Renal cortex interstitium (tissue), 11 donors: ENCODE measurements at regions not wholly inside any gene's neighbourhood (a gene's known extent, or its start where the extent isn't known, plus 50 kb on each side); places are given as distances from the start of the nearest gene placed in this dataset.
A peak's percentile ranks its signal among the peaks of the same experiment; 100 is the strongest.

Experiments
- DNase-seq, 11 donors: peaks; one replicate each; pipeline ENCODE4 v3.0.0-alpha.2; 2013; ENCODE audit warnings: low read depth in 9 of 11, low spot score in 4 of 11; ENCODE audit errors: extremely low read depth in 1 of 11

GRCh38 chr13:72473321-72473720, 254.1 kb downstream of the MZT1 start:
- DNase-seq, result no peak

- no peak for DNase-seq
These were observed 257.5 kb downstream of the MZT1 start for GRCh38 chr13:72469906-72470305.

GRCh38 chr13:72463561-72463960, 263.9 kb downstream of the MZT1 start:
- peak in 2 of 11 donors; percentile 10 to 18 for DNase-seq

- peak in 1 of 11 donors; percentile 25 for DNase-seq
These were observed 264.7 kb downstream of the MZT1 start for GRCh38 chr13:72462726-72463125.

GRCh38 chr13:72462166-72462565, 265.3 kb downstream of the MZT1 start:
- DNase-seq, result no peak

- peak in 4 of 11 donors; percentile 9 to 62 (median 30) for DNase-seq
These were observed 268.7 kb downstream of the MZT1 start for GRCh38 chr13:72458701-72459100.

GRCh38 chr13:72457151-72457550, 270.3 kb downstream of the MZT1 start:
- no peak for DNase-seq

GRCh38 chr13:72456486-72456885, 270.9 kb downstream of the MZT1 start:
- DNase-seq, result no peak

- DNase-seq, result no peak
These were observed 274.3 kb downstream of the MZT1 start for GRCh38 chr13:72453161-72453560.

GRCh38 chr13:72448082-72448481, 279.3 kb downstream of the MZT1 start:
- no peak for DNase-seq

- DNase-seq, result no peak
These were observed 282.4 kb downstream of the MZT1 start for GRCh38 chr13:72444999-72445398.

GRCh38 chr13:72437458-72437857, 290.0 kb downstream of the MZT1 start:
- DNase-seq, result no peak

- no peak for DNase-seq
These were observed 292.2 kb downstream of the MZT1 start for GRCh38 chr13:72435251-72435650.

- DNase-seq, result peak; percentile 10 to 63 (median 28)
These were observed 295.3 kb downstream of the MZT1 start for GRCh38 chr13:72431981-72432682.

- no peak for DNase-seq
These were observed 296.5 kb downstream of the MZT1 start for GRCh38 chr13:72430923-72431322.

GRCh38 chr13:72427757-72428528, 299.5 kb downstream of the MZT1 start:
- no peak for DNase-seq

GRCh38 chr13:72424059-72424458, 303.4 kb downstream of the MZT1 start:
- DNase-seq, result no peak

GRCh38 chr13:72415817-72416216, 311.6 kb downstream of the MZT1 start:
- DNase-seq, result no peak

GRCh38 chr13:72412481-72412880, 314.9 kb downstream of the MZT1 start:
- no peak for DNase-seq

- DNase-seq, result no peak
These were observed 322.0 kb downstream of the MZT1 start for GRCh38 chr13:72405441-72405840.
